Esophagus mucosa (tissue), 1 donor: ENCODE measurements at regions not wholly inside any gene's neighbourhood (a gene's known extent, or its start where the extent isn't known, plus 50 kb on each side); places are given as distances from the start of the nearest gene placed in this dataset.

Experiments
- ATAC-seq: fragments of 200-7000 bp; cut with Tn5 transposase; one replicate; pipeline ENCODE4 v1.9.1; 2020
- donor health status: DM: yes; HTN: yes; CAD: no.

- no peak for ATAC-seq
Observed at GRCh38 chr12:96134200-96134599, 60.0 kb upstream of the ELK3 start.

GRCh38 chr12:96136161-96136560 lies 58.0 kb upstream of the ELK3 start:
- ATAC-seq = no peak

GRCh38 chr12:96136725-96137378 lies 57.3 kb upstream of the ELK3 start:
- ATAC-seq = peak; percentile 88

GRCh38 chr12:96140174-96140573 lies 54.0 kb upstream of the ELK3 start:
- ATAC-seq = no peak

- ATAC-seq = no peak
Observed at GRCh38 chr12:96141216-96141912, 52.8 kb upstream of the ELK3 start.

GRCh38 chr12:96143392-96143791 lies 50.8 kb upstream of the ELK3 start:
- no peak for ATAC-seq

GRCh38 chr12:96143827-96144565 lies 50.2 kb upstream of the ELK3 start:
- no peak for ATAC-seq
